Vagina (tissue), 2 donors: ENCODE measurements at regions not wholly inside any gene's neighbourhood (a gene's known extent, or its start where the extent isn't known, plus 50 kb on each side); places are given as distances from the start of the nearest gene placed in this dataset.

Experiments
- DNase-seq, 2 donors: peaks; one replicate each; pipeline ENCODE4 v3.0.0-alpha.2; 2017; ENCODE audit errors: extremely low spot score in 2 of 2
- H3K27ac ChIP-seq: fragments of 200-600 bp; sonication (generic); one replicate; pipeline ENCODE4 v1.5.1; 2019
- H3K27me3 ChIP-seq: fragments of 200-600 bp; sonication (generic); one replicate; pipeline ENCODE4 v1.5.1; 2019
- H3K36me3 ChIP-seq, 2 donors: fragments of 200-600 bp; sonication (generic); one replicate each; pipeline ENCODE4 v1.5.1; 2017 to 2019
- H3K4me1 ChIP-seq: fragments of 200-600 bp; sonication (generic); one replicate; pipeline ENCODE4 v1.5.1; 2019
- H3K4me3 ChIP-seq, 2 donors: fragments of 200-600 bp; sonication (generic); 1 replicate in 1 of 2; 2 replicates in 1 of 2; pipeline ENCODE4 v1.5.1; 2016 to 2019
- H3K9me3 ChIP-seq: fragments of 200-600 bp; sonication (generic); one replicate; pipeline ENCODE4 v1.5.1; 2019
- POLR2A ChIP-seq, 2 donors: fragments of 450-650 bp; IDR thresholded peaks; one replicate each; pipeline ENCODE4 v1.6.1; 2017; ENCODE audit warnings: antibody characterized with exemption in 2 of 2, mild to moderate bottlenecking in 2 of 2, moderate library complexity in 2 of 2
- POLR2AphosphoS5 ChIP-seq, 2 donors: sonication (generic); formaldehyde crosslinking; IDR thresholded peaks; one replicate each; pipeline ENCODE4 v1.9.0; 2017; ENCODE audit warnings: antibody characterized with exemption in 2 of 2, mild to moderate bottlenecking in 2 of 2, low read depth in 1 of 2; ENCODE audit not compliant: insufficient read depth in 1 of 2
- intact Hi-C: fragments of 100-400 bp; cut with DNase I; formaldehyde crosslinking; loops from one replicate; pipeline ENCODE4 v1.15.1; 2023
- TF ChIP-seq, protein P1 (sequence below), 3 experiments: fragments of 450-650 bp in 2 of 3; fragments of 200-600 bp in 1 of 3; sonication (generic) in 1 of 3; IDR thresholded peaks; one replicate each; pipeline ENCODE4 v1.5.1; 2017 to 2019; ENCODE audit warnings: antibody characterized with exemption in 3 of 3, mild to moderate bottlenecking in 2 of 3, moderate library complexity in 2 of 3

DNA sequence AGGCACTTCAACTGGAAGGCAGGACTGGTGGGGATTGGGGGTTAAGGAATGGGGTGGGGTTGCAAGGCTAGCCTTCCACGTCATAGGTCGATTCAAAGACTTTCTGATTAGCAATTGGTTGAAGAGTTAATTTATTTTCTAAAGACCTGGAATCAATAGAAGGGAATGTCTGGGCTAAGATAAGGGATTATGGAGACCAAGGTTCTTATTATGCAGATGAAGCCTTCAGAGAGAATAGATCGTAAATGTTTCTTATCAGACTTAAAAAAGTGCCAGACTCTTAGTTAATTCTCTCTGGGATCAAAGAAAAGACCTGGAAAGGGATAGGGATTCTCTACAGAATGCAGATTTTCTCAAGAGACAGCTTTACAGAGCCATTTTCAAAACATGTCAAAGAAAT, 368.0 kb upstream of the DLGAP1 start:
- no peak for TF ChIP-seq POLR2A (IDR thresholded peaks at IDR 0.05)
- TF ChIP-seq, protein P1, sequence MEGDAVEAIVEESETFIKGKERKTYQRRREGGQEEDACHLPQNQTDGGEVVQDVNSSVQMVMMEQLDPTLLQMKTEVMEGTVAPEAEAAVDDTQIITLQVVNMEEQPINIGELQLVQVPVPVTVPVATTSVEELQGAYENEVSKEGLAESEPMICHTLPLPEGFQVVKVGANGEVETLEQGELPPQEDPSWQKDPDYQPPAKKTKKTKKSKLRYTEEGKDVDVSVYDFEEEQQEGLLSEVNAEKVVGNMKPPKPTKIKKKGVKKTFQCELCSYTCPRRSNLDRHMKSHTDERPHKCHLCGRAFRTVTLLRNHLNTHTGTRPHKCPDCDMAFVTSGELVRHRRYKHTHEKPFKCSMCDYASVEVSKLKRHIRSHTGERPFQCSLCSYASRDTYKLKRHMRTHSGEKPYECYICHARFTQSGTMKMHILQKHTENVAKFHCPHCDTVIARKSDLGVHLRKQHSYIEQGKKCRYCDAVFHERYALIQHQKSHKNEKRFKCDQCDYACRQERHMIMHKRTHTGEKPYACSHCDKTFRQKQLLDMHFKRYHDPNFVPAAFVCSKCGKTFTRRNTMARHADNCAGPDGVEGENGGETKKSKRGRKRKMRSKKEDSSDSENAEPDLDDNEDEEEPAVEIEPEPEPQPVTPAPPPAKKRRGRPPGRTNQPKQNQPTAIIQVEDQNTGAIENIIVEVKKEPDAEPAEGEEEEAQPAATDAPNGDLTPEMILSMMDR (IDR thresholded peaks at IDR 0.05), result no peak
- TF ChIP-seq POLR2AphosphoS5 (IDR thresholded peaks at IDR 0.05; ENCODE audit: insufficient read depth in 1 of 2, low read depth in 1 of 2), result no peak
- no peaks in the 10 kb centered on the region for H3K9me3 ChIP-seq
- H3K36me3 ChIP-seq, result no peaks in the 10 kb centered on the region
- intact Hi-C loops, result no loop called here
- H3K27ac ChIP-seq, result no peak overlapping the region
- H3K4me1 ChIP-seq, result no peaks in the 10 kb centered on the region
- H3K4me3 ChIP-seq, result no peak overlapping the region
- no peak for DNase-seq
- no peaks in the 10 kb centered on the region for H3K27me3 ChIP-seq

DNA sequence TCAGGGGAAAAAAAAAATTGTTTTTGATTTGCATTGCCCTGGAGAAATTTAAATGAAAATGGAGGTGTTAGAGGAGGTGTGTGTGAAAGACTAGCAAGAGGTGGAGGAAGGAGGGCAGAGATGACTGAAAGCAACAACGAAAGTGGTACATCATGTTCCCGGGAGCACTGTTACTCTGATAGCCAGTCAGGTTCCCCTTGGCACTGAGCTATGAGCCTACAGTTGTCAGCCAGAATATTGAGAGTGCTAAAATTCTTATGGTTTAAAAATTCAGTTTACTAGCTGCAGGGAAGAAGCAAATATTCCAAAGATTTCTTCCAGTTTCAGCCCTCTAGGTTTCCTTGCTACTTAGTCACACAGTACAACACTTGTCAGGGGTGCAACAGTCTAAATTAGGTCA, 366.7 kb upstream of the DLGAP1 start:
- Histone ChIP-seq H3K27me3 (no peaks in the 10 kb centered on the region), H3K9me3 (no peaks in the 10 kb centered on the region), H3K4me3 (no peak overlapping the region), H3K4me1 (no peaks in the 10 kb centered on the region), H3K27ac (no peak overlapping the region), H3K36me3 (no peaks in the 10 kb centered on the region)
- intact Hi-C loops, result no loop called here
- no peak for DNase-seq
- TF ChIP-seq POLR2AphosphoS5 (IDR thresholded peaks at IDR 0.05; ENCODE audit: insufficient read depth in 1 of 2, low read depth in 1 of 2) (no peak), POLR2A (IDR thresholded peaks at IDR 0.05) (no peak)
- TF ChIP-seq, protein P1 (IDR thresholded peaks at IDR 0.05), result no peak

DNA sequence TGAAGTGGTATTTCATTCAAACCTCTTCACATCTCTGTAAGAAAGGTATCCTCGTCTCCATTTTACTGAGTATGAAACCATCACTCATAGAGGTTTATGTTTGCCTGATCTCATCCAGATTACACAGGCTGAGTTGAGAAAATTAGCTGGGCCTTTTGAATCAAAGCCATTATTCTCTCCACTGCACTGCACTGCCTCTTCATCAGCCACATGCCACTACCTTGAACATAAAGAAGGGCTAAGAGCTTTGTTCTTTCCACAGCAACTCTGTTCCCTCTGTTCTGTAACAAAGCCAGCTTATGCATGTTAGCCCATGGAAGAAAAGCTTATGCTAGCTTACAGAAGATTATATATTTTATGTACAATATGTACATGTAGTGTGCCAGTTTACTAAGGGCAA, 362.6 kb upstream of the DLGAP1 start:
- Histone ChIP-seq H3K4me3 (no peak overlapping the region), H3K36me3 (no peaks in the 10 kb centered on the region), H3K27me3 (no peaks in the 10 kb centered on the region), H3K9me3 (no peaks in the 10 kb centered on the region), H3K27ac (no peak overlapping the region), H3K4me1 (no peaks in the 10 kb centered on the region)
- intact Hi-C loops, result no loop called here
- TF ChIP-seq POLR2A (IDR thresholded peaks at IDR 0.05) (no peak), POLR2AphosphoS5 (IDR thresholded peaks at IDR 0.05; ENCODE audit: insufficient read depth in 1 of 2, low read depth in 1 of 2) (no peak)
- TF ChIP-seq, protein P1 (IDR thresholded peaks at IDR 0.05), result no peak
- no peak for DNase-seq

DNA sequence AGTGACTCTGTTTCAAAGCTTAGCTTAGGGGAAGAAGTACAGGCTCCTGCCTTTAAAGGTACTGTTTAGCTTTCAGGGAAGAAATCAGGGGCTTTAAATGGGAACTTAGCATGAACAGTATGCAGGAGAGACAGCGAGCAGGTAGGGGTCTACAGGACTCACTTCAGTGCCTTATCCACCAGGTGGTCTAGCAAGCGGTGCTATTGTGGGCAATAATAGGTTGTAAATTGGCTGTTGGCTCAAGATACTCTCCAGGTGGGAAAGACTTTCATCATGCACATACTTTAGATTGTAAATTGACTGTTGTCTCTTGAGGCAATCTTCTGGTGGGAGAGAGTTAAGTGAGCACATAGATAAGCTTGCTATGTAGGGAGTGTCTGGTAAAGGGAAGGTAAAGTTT, 358.6 kb upstream of the DLGAP1 start:
- intact Hi-C loops, result no loop called here
- Histone ChIP-seq H3K4me1 (no peaks in the 10 kb centered on the region), H3K36me3 (no peaks in the 10 kb centered on the region), H3K27me3 (no peaks in the 10 kb centered on the region), H3K9me3 (no peaks in the 10 kb centered on the region), H3K27ac (no peak overlapping the region), H3K4me3 (no peak overlapping the region)
- DNase-seq, result no peak
- TF ChIP-seq, protein P1 (IDR thresholded peaks at IDR 0.05), result no peak
- TF ChIP-seq POLR2A (IDR thresholded peaks at IDR 0.05) (no peak), POLR2AphosphoS5 (IDR thresholded peaks at IDR 0.05; ENCODE audit: insufficient read depth in 1 of 2, low read depth in 1 of 2) (no peak)

DNA sequence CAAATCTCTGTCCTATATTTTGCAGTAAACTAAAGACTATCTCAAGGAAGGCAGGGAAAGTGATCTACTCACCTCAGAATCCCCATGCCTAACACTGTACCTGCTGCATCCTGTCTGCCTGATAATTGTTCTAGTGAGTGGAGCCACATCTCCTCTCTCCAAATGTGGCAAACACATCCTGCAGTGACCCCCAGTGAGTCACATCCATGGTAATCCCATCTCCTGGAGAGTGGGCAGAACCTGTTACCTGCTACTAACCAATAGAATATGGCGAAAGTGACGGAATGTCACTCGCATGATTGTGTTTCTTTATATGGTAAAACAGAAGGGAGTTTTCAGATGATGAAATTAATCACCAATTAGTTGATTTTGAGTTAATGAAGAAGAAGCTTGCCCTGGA, 353.8 kb upstream of the DLGAP1 start:
- Histone ChIP-seq H3K4me1 (no peaks in the 10 kb centered on the region), H3K36me3 (no peaks in the 10 kb centered on the region)
- intact Hi-C loops, result no loop called here

More for the DNA sequence above, 353.8 kb upstream of the DLGAP1 start:
- TF ChIP-seq, protein P1 (IDR thresholded peaks at IDR 0.05), result no peak
- no peak for TF ChIP-seq POLR2A (IDR thresholded peaks at IDR 0.05)
- no peak for TF ChIP-seq POLR2AphosphoS5 (IDR thresholded peaks at IDR 0.05; ENCODE audit: insufficient read depth in 1 of 2, low read depth in 1 of 2)
- no peak for DNase-seq
- Histone ChIP-seq H3K4me3 (no peak overlapping the region), H3K9me3 (no peaks in the 10 kb centered on the region), H3K27me3 (no peaks in the 10 kb centered on the region), H3K27ac (no peak overlapping the region)
